ENCODE measurements at regions not wholly inside any gene's neighbourhood (a gene's known extent, or its start where the extent isn't known, plus 50 kb on each side); places are given as distances from the start of the nearest gene placed in this dataset.

DNA sequence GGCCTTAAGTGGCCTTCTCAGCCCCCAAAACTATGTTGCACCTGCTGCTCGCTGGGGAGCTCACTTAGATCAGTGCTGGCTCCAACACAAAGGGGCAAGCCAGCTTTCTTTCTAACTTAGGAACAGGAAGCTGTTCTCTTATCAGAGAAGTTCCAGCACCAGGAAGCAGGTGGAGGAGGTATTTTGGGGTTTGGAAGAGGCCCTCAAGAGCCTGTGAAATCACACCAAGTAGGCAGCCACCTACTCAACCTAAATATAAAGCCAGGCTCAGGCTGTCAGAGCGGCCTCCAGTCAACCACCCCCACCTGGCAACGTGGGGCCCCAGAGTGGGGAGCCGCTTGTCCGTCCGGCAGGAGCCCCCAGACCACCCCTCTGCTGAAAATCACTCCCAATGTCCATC, 152.8 kb downstream of the OLFM1 start:
- DNase-seq (ENCODE audit: low spot score): no peak

DNA sequence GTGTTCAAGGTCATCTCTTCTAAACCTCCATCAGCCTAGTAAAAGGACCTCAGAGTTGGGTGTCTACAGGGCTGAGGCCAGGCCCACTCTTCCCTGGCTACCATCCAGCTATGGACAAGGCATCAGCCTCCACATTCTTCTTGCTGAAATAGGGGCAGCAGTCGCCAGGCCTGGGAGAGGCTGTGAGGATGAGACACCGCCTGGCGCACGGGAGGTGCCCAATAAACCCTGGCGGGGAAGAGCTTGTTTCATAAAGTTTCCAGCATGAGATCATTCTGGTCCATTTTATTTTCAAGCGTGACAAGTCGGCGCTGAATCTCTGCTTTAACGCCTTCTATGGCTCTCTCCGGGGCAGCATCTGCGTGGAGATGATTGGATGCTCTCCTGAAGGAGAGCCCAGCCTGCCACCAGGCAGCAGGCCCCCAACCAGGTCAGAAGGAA, 153.4 kb downstream of the OLFM1 start:
- Histone ChIP-seq H3K4me3 (no peak overlapping the region), H3K27ac (no peak overlapping the region)
- TF ChIP-seq, protein P1, sequence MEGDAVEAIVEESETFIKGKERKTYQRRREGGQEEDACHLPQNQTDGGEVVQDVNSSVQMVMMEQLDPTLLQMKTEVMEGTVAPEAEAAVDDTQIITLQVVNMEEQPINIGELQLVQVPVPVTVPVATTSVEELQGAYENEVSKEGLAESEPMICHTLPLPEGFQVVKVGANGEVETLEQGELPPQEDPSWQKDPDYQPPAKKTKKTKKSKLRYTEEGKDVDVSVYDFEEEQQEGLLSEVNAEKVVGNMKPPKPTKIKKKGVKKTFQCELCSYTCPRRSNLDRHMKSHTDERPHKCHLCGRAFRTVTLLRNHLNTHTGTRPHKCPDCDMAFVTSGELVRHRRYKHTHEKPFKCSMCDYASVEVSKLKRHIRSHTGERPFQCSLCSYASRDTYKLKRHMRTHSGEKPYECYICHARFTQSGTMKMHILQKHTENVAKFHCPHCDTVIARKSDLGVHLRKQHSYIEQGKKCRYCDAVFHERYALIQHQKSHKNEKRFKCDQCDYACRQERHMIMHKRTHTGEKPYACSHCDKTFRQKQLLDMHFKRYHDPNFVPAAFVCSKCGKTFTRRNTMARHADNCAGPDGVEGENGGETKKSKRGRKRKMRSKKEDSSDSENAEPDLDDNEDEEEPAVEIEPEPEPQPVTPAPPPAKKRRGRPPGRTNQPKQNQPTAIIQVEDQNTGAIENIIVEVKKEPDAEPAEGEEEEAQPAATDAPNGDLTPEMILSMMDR (IDR thresholded peaks at IDR 0.05): no peak
- DNase-seq (ENCODE audit: low spot score): no peak

More for the DNA sequence above, 152.8 kb downstream of the OLFM1 start:
- TF ChIP-seq, protein P1 (IDR thresholded peaks at IDR 0.05): no peak
- Histone ChIP-seq H3K4me3 (no peak overlapping the region), H3K27ac (no peak overlapping the region)

DNA sequence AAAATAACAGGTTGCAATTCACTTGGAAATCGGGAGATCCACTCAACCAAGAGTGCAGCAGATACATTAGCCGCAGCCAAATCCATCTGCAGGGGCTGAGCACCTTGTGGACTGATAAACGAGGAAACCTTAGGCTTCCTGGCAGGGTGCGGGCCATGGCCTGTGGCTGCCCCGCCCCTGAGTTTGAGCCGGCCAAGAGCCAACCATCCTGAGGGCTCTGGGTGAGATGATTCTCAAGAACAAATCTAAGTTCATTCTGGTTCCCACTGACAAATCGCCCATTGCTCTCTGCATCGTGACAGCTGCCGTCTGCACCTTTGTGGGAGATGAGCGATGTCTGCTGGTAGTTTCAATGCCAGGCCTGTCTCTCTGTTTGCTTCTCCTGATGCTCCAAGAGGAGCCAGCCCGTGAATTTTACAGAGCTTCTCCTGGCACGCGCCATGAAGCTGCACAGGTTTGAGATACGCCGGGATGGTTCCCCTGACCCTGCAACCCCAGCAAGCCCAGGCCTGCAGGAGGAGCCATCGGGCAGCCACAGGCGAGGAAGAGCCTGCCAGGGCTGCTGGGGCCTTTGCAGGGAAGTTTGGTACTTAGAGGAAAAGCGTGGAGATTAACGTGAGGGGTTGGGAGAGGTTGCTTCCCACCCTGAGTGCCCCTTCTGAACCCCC, 154.0 kb downstream of the OLFM1 start:
- DNase-seq (ENCODE audit: low spot score): no peak
- Histone ChIP-seq H3K4me3 (no peak overlapping the region), H3K27ac (no peak overlapping the region)
- TF ChIP-seq, protein P1 (IDR thresholded peaks at IDR 0.05): no peak

DNA sequence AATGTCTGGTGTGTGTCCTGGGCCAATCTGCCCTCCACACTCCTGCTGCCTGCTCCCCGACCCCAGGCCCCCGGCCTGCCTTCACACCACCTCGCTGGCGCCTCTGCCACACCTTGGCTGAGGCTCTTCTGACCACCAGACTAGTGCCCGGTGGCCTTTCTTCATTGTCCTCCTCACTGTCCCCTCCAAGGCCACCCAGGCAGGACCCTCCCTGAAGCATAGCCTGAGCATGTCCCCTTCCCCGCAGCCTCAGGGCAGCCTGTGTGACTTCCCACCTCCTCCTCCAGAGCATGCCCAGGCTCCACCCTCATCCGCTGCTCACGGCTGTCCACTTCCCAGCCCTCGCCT, 154.6 kb downstream of the OLFM1 start:
- TF ChIP-seq, protein P1 (IDR thresholded peaks at IDR 0.05): no peak
- DNase-seq (ENCODE audit: low spot score): no peak
- no peak overlapping the region for H3K4me3 ChIP-seq
- no peak overlapping the region for H3K27ac ChIP-seq

DNA sequence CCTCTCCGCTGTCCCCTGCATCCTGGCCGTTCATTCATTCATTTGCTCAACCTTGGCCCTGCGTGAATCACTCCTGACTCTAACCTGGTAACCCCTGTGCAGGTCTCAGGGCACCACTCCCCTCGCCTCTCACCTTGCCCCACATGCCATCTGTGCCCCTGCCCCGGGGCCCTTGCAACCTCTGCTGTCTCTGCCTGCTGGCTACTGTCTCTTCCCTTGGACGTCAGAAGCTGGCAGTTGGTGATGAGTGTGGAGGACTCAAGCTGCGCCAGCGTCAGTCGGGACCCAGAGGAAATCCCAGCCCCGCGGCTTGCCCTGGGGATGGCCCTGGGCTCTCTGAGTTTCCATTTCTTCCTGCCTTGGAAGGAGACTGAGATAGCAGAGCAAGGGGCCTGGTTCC, 154.9 kb downstream of the OLFM1 start:
- TF ChIP-seq, protein P1 (IDR thresholded peaks at IDR 0.05): no peak
- no peak for DNase-seq (ENCODE audit: low spot score)
- Histone ChIP-seq H3K27ac (no peak overlapping the region), H3K4me3 (no peak overlapping the region)

DNA sequence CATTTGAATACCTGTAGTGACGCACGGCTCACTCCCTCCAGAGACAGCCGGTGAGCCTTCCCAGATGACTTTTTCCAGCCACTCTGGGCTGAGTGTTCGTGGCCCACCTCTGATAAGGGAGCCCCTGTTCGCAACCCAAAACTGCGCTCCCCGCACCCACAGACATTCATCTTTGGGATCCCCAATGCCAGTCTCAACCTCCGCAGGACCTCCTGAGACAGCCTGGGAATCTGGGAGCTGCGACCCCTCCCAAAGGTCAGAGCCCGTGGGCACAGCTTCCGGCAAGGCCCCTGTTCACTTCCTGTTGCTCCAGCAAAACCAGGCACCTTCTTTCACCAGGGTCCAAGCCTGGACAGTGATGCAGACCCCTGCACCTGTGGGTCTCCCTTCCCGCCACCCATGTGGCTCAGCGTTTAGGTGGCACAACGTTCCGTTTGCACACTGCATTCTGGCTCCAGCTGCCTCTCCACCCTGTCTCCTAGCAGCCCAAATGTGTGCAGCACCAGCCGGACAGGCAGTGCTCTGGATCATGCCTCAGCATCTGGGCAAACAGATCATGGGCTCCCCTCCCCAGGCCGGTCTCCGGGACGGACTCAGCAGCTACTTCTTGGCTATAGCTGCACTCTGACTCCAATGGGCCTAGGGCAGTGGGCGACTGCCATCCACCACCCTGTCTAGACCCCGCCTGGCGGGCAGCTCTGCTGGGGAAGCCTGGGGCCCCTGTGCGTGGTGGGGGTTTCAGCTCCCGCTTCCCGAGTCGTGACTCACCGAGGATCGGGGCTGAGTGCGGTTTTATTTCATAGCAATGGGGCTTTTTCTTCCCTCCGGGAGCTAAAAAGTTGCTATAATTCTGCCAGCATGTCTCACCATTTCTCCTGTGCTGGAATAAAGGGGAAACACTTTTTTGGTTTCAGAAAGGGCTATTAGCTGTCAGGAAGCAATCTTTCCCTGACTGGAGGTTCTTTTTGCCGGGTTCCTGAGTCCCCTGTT, 156.0 kb downstream of the OLFM1 start:
- DNase-seq (ENCODE audit: low spot score): no peak
- TF ChIP-seq, protein P1 (IDR thresholded peaks at IDR 0.05): no peak
- H3K4me3 ChIP-seq: no peak overlapping the region
- H3K27ac ChIP-seq: no peak overlapping the region

Data from coronary artery (tissue), 2 donors.